GM19468 (cell line): ENCODE measurements at regions not wholly inside any gene's neighbourhood (a gene's known extent, or its start where the extent isn't known, plus 50 kb on each side); places are given as distances from the start of the nearest gene placed in this dataset.
"Not testable (repeated sequence)": the region's sequence is repeated elsewhere in the genome, so short reads cannot be mapped to it uniquely, and the experiment has no call there.

Experiments
- ATAC-seq: cut with Tn5 transposase; IDR thresholded peaks from one replicate; pipeline ENCODE4 v1.9.1; 2021; ENCODE audit warnings: mild to moderate bottlenecking, moderate library complexity, moderate number of reproducible peaks; ENCODE audit not compliant: unreplicated experiment; ENCODE audit errors: extremely low read depth

DNA sequence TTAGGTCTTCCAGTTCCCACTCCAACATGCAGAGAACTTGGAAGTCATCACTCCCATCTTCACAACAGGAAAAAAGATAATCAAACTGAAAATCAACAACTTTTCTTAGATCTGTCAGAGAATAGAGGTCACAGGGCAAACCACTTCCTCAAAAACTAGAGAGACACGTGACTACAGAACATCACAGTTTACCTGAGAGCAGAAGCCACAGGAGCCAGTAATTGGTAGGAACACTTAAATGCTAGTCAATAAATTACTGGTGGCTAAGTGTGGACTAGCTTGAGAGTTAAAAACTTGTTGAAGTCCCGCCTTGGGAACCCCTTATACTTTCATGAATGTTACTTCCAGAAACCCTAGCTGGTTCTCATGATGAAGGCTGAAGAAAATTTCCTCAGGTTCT, 81.1 kb downstream of the THSD1 start:
- ATAC-seq, result not testable (repeated sequence)

DNA sequence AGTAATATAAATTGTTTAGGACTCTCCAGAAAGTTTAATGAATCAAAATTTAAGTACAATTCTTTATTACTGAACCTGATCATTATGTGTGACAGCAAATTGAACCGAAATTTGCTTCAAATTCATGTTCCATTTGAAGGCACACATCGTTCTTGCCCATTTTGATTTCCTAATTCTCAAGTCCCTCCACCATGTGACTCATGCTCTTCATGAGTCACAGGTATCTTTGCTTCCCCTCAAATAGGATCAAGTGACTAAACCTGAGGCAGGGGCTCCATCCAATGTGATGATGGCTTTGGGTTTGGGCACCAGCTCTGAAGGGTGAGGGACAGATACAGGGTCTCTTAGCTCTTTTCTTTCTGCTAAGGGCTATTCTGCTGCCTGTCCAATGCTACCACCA, 86.1 kb downstream of the THSD1 start:
- ATAC-seq, result no peak

DNA sequence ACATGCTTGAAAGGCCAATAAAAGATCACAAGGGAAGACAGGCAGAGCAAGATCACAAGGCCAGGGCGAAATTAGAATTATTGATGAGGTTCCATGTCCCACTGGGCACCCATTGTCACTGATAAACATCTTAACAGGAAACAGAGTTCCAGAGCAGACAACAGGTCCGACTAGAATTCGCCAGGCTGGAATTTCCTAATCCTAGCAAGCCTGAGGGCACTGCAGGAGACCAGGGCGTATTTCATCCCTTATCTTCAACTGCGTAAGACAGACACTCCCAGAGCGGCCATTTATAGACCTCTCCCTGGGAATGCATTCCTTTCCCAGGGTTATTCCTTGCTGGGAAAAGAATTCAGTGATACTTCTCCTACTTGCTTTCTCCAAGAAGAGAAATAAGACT, 96.1 kb downstream of the THSD1 start:
- ATAC-seq, result not testable (repeated sequence)

DNA sequence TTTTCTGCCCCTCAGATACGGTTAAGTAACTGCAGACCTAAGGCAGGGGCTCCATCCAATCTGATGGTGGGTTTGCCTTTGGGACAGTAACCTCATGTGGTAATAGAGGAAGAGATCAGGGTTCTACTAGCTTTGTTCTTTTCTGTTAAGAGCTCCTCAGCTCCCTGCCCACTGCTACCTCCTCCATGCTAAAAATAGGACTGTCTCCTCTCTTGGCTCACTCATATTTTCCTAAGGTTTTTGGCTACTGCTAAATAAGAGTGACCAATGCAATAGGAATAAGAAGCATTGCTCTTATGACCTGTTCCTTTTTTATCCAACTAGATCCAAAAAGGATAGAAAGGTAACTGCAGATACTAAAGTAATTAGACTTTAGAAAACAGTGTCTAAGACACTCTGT, 99.6 kb downstream of the THSD1 start:
- ATAC-seq, result not testable (repeated sequence)

DNA sequence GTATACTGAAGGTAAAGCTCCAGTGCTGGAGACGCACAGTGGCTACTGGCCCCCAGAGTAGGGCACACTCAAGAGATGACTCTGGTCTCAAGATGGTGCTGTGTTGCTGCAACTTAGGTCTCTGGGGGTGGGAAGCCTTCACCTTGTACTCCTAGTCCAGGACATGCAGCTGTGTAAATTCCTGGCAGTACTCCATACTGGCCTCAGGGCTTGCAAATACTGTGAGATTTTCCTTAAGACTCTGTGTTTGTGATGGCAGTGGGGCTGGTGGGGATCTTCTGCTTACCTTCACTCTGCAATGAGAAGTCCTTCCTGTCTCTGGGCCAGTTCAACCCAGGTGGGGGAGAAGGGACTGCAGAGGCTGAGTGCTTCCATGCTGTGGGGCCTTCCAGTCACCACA, 102.9 kb downstream of the THSD1 start:
- ATAC-seq, result not testable (repeated sequence)

DNA sequence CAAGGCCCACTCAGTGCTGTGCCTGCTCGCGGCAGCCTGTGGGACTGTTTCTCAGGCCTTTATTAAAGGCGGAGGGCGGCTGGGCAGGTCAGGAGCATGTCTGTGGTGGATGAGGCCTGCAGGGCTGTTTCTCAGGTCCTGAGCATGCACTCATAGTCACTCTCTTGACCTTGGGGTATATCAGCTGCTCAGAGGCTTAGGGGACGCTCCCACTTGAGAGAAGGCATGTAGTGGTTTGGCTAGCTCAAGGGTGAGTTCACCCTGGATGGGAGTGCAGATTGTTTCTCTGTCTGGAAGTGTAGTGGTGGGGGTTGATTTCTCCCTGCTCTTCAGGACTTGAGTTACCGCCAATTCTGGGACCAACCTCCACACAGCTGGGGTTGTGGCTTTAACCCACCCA, 103.3 kb downstream of the THSD1 start:
- ATAC-seq, result not testable (repeated sequence)

DNA sequence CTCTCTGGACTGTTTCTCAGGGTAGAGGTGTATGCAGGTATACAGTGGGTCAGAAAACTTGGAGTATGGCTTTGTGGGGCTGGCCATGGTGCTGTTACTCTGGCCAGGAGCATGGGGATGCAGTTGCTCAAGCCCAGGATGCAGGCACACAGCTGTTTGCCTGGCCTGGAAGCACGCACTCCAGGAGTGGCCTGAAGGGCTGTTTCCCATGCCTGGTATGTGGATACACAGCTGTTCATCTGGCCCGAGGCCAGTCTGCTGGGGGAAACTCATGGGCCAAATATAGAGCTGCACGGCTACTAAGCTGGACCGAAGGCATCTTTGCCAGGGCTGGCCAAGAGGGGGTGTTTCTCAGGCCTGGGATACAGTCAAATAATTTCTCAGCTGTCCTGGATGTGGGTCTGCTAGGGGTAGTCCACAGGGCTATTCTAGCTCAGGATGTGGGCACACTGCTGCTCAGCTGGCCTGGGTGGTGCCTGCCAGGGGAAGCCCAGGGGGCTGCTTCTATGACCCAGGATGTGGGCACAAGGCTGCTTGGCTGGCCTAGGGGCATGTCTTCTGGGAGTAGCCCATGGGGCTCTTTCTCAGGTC, 104.1 kb downstream of the THSD1 start:
- not testable (repeated sequence) for ATAC-seq

DNA sequence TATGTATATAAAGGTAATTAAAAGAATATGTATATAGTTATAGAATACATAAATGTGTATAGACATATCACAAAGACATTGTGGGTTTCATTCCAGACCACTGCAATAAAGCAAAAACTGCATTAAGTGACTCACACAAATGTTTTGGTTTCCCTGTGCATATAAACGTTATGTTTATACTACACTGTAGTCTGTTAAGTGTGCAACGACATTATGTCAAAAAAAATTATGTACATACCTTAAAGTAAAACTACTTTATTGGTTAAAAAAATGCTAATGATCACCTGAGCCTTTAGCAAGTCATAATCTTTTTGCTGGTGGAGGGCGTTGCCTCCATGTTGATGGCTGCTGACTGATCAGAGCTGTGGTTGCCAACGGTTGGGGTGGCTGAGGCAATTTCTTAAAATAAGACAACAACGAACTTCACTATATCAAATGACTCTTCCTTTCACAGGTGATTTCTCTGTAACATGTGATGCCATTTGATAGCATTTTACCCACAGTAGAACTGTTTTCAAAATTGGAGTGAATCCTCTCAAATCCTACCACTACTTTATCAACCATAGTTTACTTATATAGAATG, 107.8 kb downstream of the THSD1 start:
- ATAC-seq, result not testable (repeated sequence)

DNA sequence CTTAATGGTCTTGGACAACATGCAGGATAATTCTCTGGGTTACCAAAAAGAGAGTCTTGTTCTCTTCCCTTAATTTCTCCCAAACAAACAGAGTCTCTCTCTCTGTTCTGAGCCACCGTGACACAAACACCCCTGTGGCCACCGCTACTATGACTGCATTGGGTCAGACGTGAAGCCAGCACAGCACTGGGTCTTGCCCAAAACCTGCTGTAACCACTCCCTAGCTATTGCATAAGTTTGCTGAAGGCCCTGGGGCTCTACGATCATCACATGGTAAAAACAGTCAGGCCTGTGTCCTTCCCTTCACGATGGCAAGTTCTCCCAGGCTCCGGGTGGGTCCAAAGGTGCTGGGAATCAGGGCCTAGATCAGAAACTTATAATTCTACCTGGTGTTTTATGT, 117.1 kb downstream of the THSD1 start:
- not testable (repeated sequence) for ATAC-seq

DNA sequence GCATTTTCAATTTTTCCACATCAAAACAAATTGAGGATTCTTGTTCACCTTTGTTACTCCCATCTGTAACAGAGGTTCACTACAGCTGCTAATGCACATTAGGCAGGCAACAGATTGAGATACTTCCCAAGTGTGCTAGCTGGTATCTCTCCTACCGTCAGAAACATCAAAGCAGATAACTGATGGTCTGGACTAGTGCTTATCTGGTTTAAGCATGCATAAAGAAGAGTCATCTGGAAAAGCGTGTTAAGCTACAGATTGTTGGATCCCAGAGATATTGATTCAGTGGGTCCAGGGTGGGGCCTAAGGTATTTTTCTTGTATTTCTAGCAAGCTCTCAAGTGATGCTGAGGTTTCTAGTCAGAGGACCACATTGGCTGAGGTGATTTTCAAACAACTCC, 122.0 kb upstream of the NEK3 start:
- not testable (repeated sequence) for ATAC-seq

DNA sequence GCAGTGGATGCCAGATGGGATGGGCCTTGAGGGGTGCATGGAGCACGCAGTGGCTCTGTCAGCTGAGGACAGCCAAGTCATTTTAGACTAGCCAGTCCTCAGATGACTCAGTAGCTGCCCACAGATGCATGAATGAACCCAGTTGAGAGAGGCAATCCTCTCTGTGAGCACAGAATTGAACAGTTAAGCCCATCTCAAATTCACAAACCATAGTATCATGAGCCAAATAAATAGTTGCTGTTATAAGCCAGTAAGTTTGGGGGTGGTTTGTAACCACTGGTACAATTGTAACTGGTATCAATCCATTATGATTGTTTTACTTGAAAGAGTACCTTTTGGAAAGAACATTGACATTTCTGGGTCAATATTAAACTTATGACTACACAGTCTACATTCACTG, 120.0 kb upstream of the NEK3 start:
- not testable (repeated sequence) for ATAC-seq

DNA sequence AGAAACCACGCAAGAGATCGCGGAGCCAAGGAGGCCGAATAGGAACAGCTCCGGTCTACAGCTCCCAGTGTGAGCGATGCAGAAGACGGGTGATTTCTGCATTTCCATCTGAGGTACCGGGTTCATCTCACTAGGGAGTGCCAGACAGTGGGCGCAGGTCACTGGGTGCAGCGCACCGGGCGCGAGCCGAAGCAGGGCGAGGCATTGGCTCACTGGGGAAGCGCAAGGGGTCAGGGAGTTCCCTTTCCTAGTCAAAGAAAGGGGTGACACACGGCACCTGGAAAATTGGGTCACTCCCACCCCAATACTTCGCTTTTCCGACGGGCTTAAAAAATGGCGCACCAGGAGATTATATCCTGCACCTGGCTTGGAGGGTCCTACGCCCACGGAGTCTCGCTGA, 94.9 kb upstream of the NEK3 start:
- not testable (repeated sequence) for ATAC-seq

DNA sequence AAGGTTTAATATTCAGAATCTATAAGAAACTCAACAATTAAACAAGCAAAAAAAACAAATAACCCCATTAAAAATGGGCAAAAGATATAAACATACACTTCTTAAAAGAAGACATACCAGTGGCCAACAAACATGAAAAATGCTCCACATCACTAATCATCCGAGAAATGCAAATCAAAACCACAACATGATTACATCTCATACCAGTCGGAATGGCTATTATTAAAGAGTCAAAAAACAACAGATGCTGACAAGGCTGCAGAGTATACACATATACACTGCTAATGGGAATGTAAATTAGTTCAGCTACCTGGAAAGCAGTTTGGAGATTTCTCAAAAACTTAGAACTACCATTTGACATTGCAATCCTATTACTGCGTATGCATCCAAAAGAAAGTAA, 81.4 kb upstream of the NEK3 start:
- peak; percentile 67 for ATAC-seq

DNA sequence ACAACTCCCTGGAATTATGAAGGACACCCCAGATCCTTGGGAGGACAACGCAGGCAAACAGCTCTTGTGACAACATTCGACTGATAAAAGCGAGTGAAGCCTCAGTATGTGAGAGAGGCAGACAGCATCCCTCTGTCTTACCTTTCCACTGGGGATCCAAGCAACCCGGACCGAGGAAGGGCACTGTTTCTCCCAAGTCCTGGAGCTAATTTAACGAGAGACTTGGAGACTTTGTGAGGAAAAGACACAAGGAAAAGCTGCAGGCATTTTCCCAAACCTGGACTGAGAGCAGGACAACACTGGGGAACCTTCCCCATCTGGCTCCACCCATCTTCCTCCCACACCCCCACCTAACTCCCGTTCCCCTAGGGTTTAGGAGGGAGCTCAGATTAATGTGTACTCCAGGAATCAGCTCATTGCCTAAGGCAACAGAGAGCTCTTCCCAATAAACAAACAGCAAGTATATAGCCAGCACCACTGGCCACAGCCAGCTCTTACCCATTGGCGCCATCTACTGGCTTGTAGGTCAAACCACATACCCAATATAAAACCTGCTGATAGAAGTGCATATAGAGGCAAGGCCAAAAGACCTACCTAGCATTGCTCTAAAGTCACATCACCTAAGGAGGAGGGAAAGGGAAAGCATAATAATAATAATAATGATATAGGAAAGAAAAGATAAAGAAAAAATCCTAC, 76.7 kb upstream of the NEK3 start:
- not testable (repeated sequence) for ATAC-seq

DNA sequence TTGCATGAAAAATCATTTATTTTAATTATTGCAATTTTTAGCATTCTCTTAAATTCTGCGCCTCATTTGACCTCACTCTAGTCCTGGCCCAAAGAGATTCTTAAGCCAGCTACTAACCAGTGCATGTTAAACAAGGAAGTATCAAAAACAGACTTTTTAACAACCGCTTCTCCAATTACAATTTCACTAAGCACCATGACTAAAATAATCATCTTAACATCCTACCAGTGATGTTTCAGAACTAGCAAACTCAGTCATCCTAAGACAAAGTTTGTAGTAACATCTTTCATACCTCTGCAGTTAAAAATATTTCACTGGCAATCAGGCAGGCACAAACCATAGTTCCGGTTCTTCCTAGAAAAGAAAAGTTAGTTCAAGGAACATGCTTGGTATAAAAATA, 75.5 kb upstream of the NEK3 start:
- ATAC-seq, result not testable (repeated sequence)

DNA sequence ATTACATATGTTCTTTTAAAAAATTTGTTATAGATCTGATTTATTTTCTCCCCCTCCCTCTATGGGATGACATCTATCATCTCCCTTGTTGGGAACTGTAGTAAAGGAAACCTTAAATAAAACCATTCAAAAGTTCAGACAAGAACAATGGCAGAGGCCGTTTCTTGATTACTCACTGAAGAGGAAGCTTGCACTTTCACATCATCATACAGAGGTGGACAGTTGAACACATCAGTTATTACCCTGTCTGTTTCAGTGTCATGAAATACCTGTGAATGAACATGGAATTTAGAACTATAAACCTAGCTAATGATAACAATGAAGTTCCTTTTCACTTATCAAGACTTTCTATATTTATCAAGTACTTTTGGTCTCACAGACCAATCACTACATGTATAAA, 63.7 kb upstream of the NEK3 start:
- not testable (repeated sequence) for ATAC-seq

DNA sequence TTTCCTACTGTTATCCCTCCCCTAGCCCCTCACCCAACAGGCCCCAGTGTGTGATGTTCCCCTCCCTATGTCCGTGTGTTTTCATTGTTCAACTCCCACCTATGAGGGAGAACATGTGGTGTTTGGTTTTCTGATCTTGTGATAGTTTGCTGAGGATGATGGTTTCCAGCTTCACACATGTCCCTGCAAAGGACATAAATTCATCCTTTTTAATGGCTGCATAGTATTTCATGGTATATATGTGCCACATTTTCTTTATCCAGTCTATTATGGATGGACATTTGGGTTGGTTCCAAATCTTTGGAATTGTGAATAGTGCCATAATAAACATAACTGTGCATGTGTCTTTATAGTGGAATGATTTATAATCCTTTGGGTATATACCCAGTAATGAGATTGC, 54.5 kb upstream of the NEK3 start:
- not testable (repeated sequence) for ATAC-seq

DNA sequence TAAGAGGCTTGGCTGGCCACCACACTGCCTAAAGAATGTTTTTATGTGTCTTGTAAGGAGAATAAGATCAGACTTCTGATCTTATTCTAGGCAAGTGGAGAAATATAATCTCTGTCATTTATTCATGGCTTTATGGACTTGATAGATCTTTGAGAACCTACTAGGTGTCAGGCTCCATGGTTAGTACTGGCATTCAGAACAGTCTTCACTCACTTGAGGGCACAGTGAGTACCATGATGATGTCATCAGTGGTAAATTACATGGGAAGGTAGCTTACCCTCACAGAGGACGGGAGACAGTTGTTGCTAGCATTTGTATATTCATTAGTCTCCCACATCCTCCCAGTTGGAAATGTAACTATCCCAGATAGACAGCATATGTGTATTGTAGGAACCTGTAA, 53.5 kb upstream of the NEK3 start:
- not testable (repeated sequence) for ATAC-seq

DNA sequence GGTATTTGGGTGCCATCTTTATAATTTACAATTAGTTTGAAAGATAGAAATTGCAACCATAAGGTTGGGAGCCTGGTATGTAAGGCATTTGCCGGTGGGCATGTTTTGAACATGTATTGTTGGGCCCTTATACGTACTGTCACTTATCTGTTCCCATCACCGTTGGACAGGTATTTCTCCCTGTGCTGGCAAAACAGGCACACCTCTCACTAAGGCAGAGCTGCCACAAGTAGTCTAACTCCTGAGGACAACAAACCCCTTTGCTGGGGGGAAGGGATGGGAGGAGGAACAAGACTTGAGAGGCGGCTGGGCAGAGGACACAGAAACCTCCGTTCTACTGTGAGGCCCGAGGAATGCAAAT, 52.0 kb upstream of the NEK3 start:
- ATAC-seq, result not testable (repeated sequence)

DNA sequence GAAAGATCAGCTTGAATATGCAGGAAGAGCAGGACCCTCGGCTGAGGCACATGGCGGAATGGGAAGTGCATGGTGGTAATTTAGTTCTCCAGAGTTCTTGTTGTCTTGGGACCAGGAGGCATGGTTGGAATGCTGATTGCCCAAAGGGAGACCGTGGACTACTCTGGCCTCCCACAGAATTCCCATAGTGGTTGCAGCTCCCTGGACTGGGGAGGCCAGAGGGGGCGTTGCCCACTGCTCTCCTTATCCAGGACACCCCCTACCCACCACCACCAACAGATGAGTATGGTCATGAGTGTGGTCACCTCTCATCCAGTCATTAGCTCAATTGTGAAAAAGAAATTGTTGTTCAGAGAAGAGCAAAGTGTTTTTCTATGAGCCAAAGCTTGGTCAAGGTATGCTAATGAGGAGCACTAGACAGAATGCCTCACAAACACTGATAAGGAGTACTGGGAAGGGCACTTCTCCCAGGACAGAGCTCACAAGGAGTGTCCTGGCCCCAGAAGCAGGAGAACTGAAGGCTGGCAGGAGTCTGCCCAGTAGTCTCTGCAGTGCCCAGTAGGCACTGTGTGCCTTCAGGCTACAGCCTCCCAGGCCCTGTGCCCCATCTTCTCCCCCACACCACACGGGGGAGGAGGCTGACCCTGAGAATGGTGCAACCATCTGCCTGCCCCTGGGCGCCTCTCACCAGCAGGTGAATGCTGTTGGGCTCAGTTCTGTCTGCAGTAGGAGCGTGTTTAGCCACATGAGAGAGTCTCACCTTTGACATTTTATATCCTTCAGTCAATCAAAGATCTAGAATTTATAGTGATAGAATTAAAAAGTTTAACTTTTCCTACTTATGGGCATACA, 51.4 kb upstream of the NEK3 start:
- not testable (repeated sequence) for ATAC-seq
